Prostate gland (tissue), 2 donors: ENCODE measurements at regions not wholly inside any gene's neighbourhood (a gene's known extent, or its start where the extent isn't known, plus 50 kb on each side); places are given as distances from the start of the nearest gene placed in this dataset.

Experiments used
- POLR2A ChIP-seq: fragments of 450-650 bp; IDR thresholded peaks from one replicate; pipeline ENCODE4 v1.6.1; 2016; ENCODE audit warnings: antibody characterized with exemption, mild to moderate bottlenecking
- POLR2AphosphoS5 ChIP-seq: sonication (generic); formaldehyde crosslinking; IDR thresholded peaks from one replicate; pipeline ENCODE4 v1.6.1; 2017; ENCODE audit warnings: antibody characterized with exemption
- TF ChIP-seq, protein P1 (sequence below), 4 experiments: fragments of 200-600 bp in 2 of 4; fragments of 450-650 bp in 2 of 4; sonication (generic) in 2 of 4; IDR thresholded peaks; 1 replicate in 3 of 4; 2 replicates in 1 of 4; pipeline ENCODE4 v1.5.1; 2016 to 2019; ENCODE audit warnings: antibody characterized with exemption in 4 of 4, mild to moderate bottlenecking in 2 of 4, moderate library complexity in 2 of 4

DNA sequence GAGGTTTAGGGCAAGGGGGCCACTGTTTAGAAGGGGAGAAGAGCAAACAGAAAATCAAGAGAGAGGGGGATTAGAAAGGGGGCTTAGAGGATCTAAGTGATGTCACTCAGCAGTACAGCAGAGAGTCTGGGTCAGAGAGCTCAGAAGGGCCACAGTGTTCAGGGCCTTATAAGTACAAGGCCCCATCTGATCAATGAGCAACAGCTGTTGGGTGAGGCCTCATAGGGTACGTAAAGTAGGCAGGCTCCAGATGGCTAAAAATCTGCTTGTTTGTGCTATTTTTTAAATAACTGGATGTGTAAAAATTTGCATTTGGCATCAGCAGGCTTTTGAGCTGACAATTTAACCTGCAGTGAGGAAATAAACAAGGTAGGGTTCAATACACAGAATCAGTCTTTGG lies 149.8 kb downstream of the SH3BGRL2 start:
- TF ChIP-seq, protein P1, sequence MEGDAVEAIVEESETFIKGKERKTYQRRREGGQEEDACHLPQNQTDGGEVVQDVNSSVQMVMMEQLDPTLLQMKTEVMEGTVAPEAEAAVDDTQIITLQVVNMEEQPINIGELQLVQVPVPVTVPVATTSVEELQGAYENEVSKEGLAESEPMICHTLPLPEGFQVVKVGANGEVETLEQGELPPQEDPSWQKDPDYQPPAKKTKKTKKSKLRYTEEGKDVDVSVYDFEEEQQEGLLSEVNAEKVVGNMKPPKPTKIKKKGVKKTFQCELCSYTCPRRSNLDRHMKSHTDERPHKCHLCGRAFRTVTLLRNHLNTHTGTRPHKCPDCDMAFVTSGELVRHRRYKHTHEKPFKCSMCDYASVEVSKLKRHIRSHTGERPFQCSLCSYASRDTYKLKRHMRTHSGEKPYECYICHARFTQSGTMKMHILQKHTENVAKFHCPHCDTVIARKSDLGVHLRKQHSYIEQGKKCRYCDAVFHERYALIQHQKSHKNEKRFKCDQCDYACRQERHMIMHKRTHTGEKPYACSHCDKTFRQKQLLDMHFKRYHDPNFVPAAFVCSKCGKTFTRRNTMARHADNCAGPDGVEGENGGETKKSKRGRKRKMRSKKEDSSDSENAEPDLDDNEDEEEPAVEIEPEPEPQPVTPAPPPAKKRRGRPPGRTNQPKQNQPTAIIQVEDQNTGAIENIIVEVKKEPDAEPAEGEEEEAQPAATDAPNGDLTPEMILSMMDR (IDR thresholded peaks at IDR 0.05), result no peak
- no peak for TF ChIP-seq POLR2A
- no peak for TF ChIP-seq POLR2AphosphoS5
